ENCODE measurements at regions not wholly inside any gene's neighbourhood (a gene's known extent, or its start where the extent isn't known, plus 50 kb on each side); places are given as distances from the start of the nearest gene placed in this dataset.

DNA sequence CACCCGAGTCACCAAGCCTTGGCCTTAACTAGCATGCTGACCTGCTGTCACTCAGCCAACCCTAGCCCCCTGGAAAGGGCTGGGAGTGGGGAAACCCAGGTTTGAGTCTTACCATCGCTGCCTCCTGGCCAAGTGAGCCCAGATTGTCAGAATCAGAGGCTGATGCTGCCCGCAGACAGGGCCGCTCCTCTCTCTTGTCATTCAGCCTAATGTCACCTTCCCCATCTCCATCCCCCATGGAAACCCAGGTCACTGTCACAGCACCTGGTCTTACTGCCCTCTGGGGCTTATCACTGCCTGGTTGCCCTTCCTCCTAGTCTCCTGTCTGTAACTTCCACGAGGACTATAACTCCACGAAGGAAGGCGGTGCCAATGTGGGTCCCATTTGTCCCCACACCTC lies 53.6 kb upstream of the CASZ1 start (continued):
- TF ChIP-seq NRF1 (IDR thresholded peaks at IDR 0.05; ENCODE audit: low read depth, low read length) (no peak), SP4 (IDR thresholded peaks at IDR 0.05; ENCODE audit: low read length) (no peak), ZNF274 (IDR thresholded peaks at IDR 0.05; ENCODE audit: borderline replicate concordance, extremely low read depth, low read length) (no peak)
- TF ChIP-seq, protein P1, sequence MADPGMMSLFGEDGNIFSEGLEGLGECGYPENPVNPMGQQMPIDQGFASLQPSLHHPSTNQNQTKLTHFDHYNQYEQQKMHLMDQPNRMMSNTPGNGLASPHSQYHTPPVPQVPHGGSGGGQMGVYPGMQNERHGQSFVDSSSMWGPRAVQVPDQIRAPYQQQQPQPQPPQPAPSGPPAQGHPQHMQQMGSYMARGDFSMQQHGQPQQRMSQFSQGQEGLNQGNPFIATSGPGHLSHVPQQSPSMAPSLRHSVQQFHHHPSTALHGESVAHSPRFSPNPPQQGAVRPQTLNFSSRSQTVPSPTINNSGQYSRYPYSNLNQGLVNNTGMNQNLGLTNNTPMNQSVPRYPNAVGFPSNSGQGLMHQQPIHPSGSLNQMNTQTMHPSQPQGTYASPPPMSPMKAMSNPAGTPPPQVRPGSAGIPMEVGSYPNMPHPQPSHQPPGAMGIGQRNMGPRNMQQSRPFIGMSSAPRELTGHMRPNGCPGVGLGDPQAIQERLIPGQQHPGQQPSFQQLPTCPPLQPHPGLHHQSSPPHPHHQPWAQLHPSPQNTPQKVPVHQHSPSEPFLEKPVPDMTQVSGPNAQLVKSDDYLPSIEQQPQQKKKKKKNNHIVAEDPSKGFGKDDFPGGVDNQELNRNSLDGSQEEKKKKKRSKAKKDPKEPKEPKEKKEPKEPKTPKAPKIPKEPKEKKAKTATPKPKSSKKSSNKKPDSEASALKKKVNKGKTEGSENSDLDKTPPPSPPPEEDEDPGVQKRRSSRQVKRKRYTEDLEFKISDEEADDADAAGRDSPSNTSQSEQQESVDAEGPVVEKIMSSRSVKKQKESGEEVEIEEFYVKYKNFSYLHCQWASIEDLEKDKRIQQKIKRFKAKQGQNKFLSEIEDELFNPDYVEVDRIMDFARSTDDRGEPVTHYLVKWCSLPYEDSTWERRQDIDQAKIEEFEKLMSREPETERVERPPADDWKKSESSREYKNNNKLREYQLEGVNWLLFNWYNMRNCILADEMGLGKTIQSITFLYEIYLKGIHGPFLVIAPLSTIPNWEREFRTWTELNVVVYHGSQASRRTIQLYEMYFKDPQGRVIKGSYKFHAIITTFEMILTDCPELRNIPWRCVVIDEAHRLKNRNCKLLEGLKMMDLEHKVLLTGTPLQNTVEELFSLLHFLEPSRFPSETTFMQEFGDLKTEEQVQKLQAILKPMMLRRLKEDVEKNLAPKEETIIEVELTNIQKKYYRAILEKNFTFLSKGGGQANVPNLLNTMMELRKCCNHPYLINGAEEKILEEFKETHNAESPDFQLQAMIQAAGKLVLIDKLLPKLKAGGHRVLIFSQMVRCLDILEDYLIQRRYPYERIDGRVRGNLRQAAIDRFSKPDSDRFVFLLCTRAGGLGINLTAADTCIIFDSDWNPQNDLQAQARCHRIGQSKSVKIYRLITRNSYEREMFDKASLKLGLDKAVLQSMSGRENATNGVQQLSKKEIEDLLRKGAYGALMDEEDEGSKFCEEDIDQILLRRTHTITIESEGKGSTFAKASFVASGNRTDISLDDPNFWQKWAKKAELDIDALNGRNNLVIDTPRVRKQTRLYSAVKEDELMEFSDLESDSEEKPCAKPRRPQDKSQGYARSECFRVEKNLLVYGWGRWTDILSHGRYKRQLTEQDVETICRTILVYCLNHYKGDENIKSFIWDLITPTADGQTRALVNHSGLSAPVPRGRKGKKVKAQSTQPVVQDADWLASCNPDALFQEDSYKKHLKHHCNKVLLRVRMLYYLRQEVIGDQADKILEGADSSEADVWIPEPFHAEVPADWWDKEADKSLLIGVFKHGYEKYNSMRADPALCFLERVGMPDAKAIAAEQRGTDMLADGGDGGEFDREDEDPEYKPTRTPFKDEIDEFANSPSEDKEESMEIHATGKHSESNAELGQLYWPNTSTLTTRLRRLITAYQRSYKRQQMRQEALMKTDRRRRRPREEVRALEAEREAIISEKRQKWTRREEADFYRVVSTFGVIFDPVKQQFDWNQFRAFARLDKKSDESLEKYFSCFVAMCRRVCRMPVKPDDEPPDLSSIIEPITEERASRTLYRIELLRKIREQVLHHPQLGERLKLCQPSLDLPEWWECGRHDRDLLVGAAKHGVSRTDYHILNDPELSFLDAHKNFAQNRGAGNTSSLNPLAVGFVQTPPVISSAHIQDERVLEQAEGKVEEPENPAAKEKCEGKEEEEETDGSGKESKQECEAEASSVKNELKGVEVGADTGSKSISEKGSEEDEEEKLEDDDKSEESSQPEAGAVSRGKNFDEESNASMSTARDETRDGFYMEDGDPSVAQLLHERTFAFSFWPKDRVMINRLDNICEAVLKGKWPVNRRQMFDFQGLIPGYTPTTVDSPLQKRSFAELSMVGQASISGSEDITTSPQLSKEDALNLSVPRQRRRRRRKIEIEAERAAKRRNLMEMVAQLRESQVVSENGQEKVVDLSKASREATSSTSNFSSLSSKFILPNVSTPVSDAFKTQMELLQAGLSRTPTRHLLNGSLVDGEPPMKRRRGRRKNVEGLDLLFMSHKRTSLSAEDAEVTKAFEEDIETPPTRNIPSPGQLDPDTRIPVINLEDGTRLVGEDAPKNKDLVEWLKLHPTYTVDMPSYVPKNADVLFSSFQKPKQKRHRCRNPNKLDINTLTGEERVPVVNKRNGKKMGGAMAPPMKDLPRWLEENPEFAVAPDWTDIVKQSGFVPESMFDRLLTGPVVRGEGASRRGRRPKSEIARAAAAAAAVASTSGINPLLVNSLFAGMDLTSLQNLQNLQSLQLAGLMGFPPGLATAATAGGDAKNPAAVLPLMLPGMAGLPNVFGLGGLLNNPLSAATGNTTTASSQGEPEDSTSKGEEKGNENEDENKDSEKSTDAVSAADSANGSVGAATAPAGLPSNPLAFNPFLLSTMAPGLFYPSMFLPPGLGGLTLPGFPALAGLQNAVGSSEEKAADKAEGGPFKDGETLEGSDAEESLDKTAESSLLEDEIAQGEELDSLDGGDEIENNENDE (IDR thresholded peaks at IDR 0.05; ENCODE audit: insufficient replicate concordance, low read length), result no peak

Data from H1 (cell line).